Parathyroid adenoma (tissue), 2 donors: ENCODE measurements at regions not wholly inside any gene's neighbourhood (a gene's known extent, or its start where the extent isn't known, plus 50 kb on each side); places are given as distances from the start of the nearest gene placed in this dataset.

Experiments used
- H2AFZ ChIP-seq: fragments of 300-600 bp; sonication (generic); one replicate; pipeline ENCODE4 v1.7.0; 2017; ENCODE audit warnings: antibody characterized with exemption, mild to moderate bottlenecking
- H3K27ac ChIP-seq: fragments of 300-600 bp; sonication (generic); one replicate; pipeline ENCODE4 v1.7.0; 2017
- H3K27me3 ChIP-seq: fragments of 300-600 bp; sonication (generic); one replicate; pipeline ENCODE4 v1.7.0; 2017; ENCODE audit warnings: low read length; ENCODE audit not compliant: control insufficient read depth, insufficient read depth
- H3K36me3 ChIP-seq: fragments of 300-600 bp; sonication (generic); one replicate; pipeline ENCODE4 v1.7.0; 2017; ENCODE audit warnings: low read length; ENCODE audit not compliant: control insufficient read depth, insufficient read depth
- H3K4me1 ChIP-seq: fragments of 300-600 bp; sonication (generic); one replicate; pipeline ENCODE4 v1.7.0; 2017; ENCODE audit warnings: control low read depth
- H3K4me2 ChIP-seq: fragments of 300-600 bp; sonication (generic); one replicate; pipeline ENCODE4 v1.7.0; 2017; ENCODE audit warnings: low read length
- H3K4me3 ChIP-seq: fragments of 300-600 bp; sonication (generic); one replicate; pipeline ENCODE4 v1.7.0; 2017; ENCODE audit warnings: low read depth, low read length
- H3K79me2 ChIP-seq: fragments of 300-600 bp; sonication (generic); one replicate; pipeline ENCODE4 v1.7.0; 2017; ENCODE audit warnings: control low read depth
- H3K9ac ChIP-seq: fragments of 300-600 bp; sonication (generic); one replicate; pipeline ENCODE4 v1.7.0; 2017; ENCODE audit warnings: mild to moderate bottlenecking
- H3K9me3 ChIP-seq: fragments of 300-600 bp; sonication (generic); one replicate; pipeline ENCODE4 v1.7.0; 2017; ENCODE audit warnings: low read length; ENCODE audit not compliant: control insufficient read depth
- TF ChIP-seq, protein P1 (sequence below): fragments of 300-600 bp; sonication (generic); IDR thresholded peaks from one replicate; pipeline ENCODE4 v1.7.0; 2017; ENCODE audit warnings: antibody characterized with exemption, mild to moderate bottlenecking
- donor health status: primary hyperparathyroidism.

- TF ChIP-seq, protein P1, sequence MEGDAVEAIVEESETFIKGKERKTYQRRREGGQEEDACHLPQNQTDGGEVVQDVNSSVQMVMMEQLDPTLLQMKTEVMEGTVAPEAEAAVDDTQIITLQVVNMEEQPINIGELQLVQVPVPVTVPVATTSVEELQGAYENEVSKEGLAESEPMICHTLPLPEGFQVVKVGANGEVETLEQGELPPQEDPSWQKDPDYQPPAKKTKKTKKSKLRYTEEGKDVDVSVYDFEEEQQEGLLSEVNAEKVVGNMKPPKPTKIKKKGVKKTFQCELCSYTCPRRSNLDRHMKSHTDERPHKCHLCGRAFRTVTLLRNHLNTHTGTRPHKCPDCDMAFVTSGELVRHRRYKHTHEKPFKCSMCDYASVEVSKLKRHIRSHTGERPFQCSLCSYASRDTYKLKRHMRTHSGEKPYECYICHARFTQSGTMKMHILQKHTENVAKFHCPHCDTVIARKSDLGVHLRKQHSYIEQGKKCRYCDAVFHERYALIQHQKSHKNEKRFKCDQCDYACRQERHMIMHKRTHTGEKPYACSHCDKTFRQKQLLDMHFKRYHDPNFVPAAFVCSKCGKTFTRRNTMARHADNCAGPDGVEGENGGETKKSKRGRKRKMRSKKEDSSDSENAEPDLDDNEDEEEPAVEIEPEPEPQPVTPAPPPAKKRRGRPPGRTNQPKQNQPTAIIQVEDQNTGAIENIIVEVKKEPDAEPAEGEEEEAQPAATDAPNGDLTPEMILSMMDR: no peak
- no peak overlapping the region for H3K4me2 ChIP-seq
These were observed 481.1 kb downstream of the NR2F1-AS1 start for GRCh38 chr5:93099902-93100347.

GRCh38 chr5:93096561-93096960 lies 484.5 kb downstream of the NR2F1-AS1 start:
- Histone ChIP-seq H3K4me2 (no peak overlapping the region), H3K9ac (no peak overlapping the region), H3K4me3 (no peak overlapping the region), H2AFZ (no peak overlapping the region), H3K27me3 (no peaks in the 10 kb centered on the region), H3K4me1 (no peaks in the 10 kb centered on the region), H3K36me3 (no peaks in the 10 kb centered on the region), H3K27ac (no peak overlapping the region), H3K9me3 (no peaks in the 10 kb centered on the region), H3K79me2 (no peaks in the 10 kb centered on the region)
- TF ChIP-seq, protein P1: no peak

More at GRCh38 chr5:93099902-93100347, 481.1 kb downstream of the NR2F1-AS1 start:
- H3K27ac ChIP-seq: no peak overlapping the region
- no peaks in the 10 kb centered on the region for H3K4me1 ChIP-seq
- H3K79me2 ChIP-seq: no peaks in the 10 kb centered on the region
- H3K36me3 ChIP-seq: no peaks in the 10 kb centered on the region
- H3K9ac ChIP-seq: no peak overlapping the region
- H2AFZ ChIP-seq: no peak overlapping the region
- H3K27me3 ChIP-seq: no peaks in the 10 kb centered on the region
- H3K9me3 ChIP-seq: no peaks in the 10 kb centered on the region
- no peak overlapping the region for H3K4me3 ChIP-seq

GRCh38 chr5:93092349-93093105 lies 488.5 kb downstream of the NR2F1-AS1 start:
- H3K4me2 ChIP-seq: no peak overlapping the region
- H3K4me3 ChIP-seq: no peak overlapping the region
- no peak overlapping the region for H2AFZ ChIP-seq
- H3K27me3 ChIP-seq: no peaks in the 10 kb centered on the region
- H3K9me3 ChIP-seq: no peaks in the 10 kb centered on the region
- no peaks in the 10 kb centered on the region for H3K36me3 ChIP-seq
- H3K4me1 ChIP-seq: no peaks in the 10 kb centered on the region
- no peak overlapping the region for H3K9ac ChIP-seq
- no peaks in the 10 kb centered on the region for H3K79me2 ChIP-seq
- H3K27ac ChIP-seq: no peak overlapping the region
- TF ChIP-seq, protein P1: no peak

- no peaks in the 10 kb centered on the region for H3K9me3 ChIP-seq
- H3K9ac ChIP-seq: no peak overlapping the region
- no peaks in the 10 kb centered on the region for H3K36me3 ChIP-seq
- H3K79me2 ChIP-seq: no peaks in the 10 kb centered on the region
- H3K4me2 ChIP-seq: no peak overlapping the region
- H3K4me1 ChIP-seq: no peaks in the 10 kb centered on the region
- no peak overlapping the region for H2AFZ ChIP-seq
- H3K27me3 ChIP-seq: no peaks in the 10 kb centered on the region
- H3K27ac ChIP-seq: no peak overlapping the region
- H3K4me3 ChIP-seq: no peak overlapping the region
- TF ChIP-seq, protein P1: no peak
These were observed 490.3 kb downstream of the NR2F1-AS1 start for GRCh38 chr5:93090698-93091097.
